CD14-positive monocyte (primary cell): ENCODE measurements at regions not wholly inside any gene's neighbourhood (a gene's known extent, or its start where the extent isn't known, plus 50 kb on each side); places are given as distances from the start of the nearest gene placed in this dataset.

ENCODE experiments used
- DNase-seq, 3 donors: peaks; one replicate each; pipeline ENCODE4 v3.0.0-alpha.2; 2011 to 2022
- H2AFZ ChIP-seq: 2 replicates; pipeline ENCODE4 v1.6.0; 2012; ENCODE audit warnings: mild to moderate bottlenecking, low read depth, low read length, inconsistent platforms; ENCODE audit not compliant: insufficient read depth, poor library complexity, severe bottlenecking
- H3K27ac ChIP-seq, 2 donors: 1 replicate in 1 of 2; 2 replicates in 1 of 2; pipeline ENCODE4 v1.5.1; 2012 to 2013; ENCODE audit warnings: low read length in 2 of 2, control low read depth in 1 of 2, inconsistent platforms in 1 of 2, low read depth in 1 of 2, mild to moderate bottlenecking in 1 of 2
- H3K27me3 ChIP-seq, 2 donors: one replicate each; pipeline versions ENCODE4 v1.6.0 to v1.6.1; 2011 to 2013; ENCODE audit warnings: low read length in 2 of 2; ENCODE audit not compliant: control insufficient read depth in 2 of 2, insufficient read depth in 2 of 2
- H3K36me3 ChIP-seq, 2 donors: replicated peaks in 1 of 2; 1 replicate in 1 of 2; 2 replicates in 1 of 2; pipeline versions ENCODE4 v1.5.1 to v1.6.1; 2012 to 2013; ENCODE audit warnings: low read length in 2 of 2, control low read depth in 1 of 2, inconsistent platforms in 1 of 2, mild to moderate bottlenecking in 1 of 2; ENCODE audit not compliant: insufficient read depth in 2 of 2, control insufficient read depth in 1 of 2
- H3K4me1 ChIP-seq, 2 donors: 1 replicate in 1 of 2; 2 replicates in 1 of 2; pipeline versions ENCODE4 v1.5.1 to v1.6.1; 2012 to 2013; ENCODE audit warnings: low read length in 2 of 2, control low read depth in 1 of 2, inconsistent platforms in 1 of 2, mild to moderate bottlenecking in 1 of 2, moderate library complexity in 1 of 2; ENCODE audit not compliant: insufficient read depth in 2 of 2, control insufficient read depth in 1 of 2
- H3K4me2 ChIP-seq: replicated peaks from 2 replicates; pipeline ENCODE3; 2012; ENCODE audit warnings: low read length, moderate library complexity, mild to moderate bottlenecking; ENCODE audit not compliant: poor library complexity, severe bottlenecking; ENCODE audit errors: extremely low read depth
- H3K4me3 ChIP-seq, 3 experiments: fragments of 200-600 bp in 1 of 3; sonication (generic) in 1 of 3; replicated peaks in 1 of 3; 1 replicate in 2 of 3; 2 replicates in 1 of 3; pipeline ENCODE4 v1.5.1; 2011 to 2013; ENCODE audit warnings: low read length in 3 of 3, mild to moderate bottlenecking in 3 of 3, control low read depth in 2 of 3, low read depth in 2 of 3, inconsistent platforms in 1 of 3, moderate library complexity in 1 of 3
- H3K79me2 ChIP-seq: 2 replicates; pipeline ENCODE4 v1.6.0; 2012; ENCODE audit warnings: mild to moderate bottlenecking, control low read depth, inconsistent platforms, low read length, moderate library complexity; ENCODE audit not compliant: insufficient read depth
- H3K9ac ChIP-seq: 2 replicates; pipeline ENCODE4 v1.6.0; 2017; ENCODE audit warnings: low read length, mild to moderate bottlenecking; ENCODE audit not compliant: insufficient read depth, poor library complexity, severe bottlenecking
- H3K9me3 ChIP-seq, 2 donors: replicated peaks in 1 of 2; 1 replicate in 1 of 2; 2 replicates in 1 of 2; pipeline versions ENCODE4 v1.5.1 to v1.6.1; 2012 to 2013; ENCODE audit warnings: low read length in 2 of 2, control low read depth in 1 of 2; ENCODE audit not compliant: control insufficient read depth in 1 of 2, insufficient read depth in 1 of 2
- H4K20me1 ChIP-seq: 2 replicates; pipeline ENCODE4 v1.6.0; 2012; ENCODE audit warnings: mild to moderate bottlenecking, low read length, control low read depth, moderate library complexity; ENCODE audit not compliant: insufficient read depth
- H3K27ac Mint-ChIP-seq, 7 donors: one replicate each; pipeline ENCODE4 v1.8.0; 2020; ENCODE audit warnings: mild to moderate bottlenecking in 7 of 7, mixed read lengths in 7 of 7, moderate library complexity in 6 of 7, inconsistent platforms in 2 of 7
- H3K27me3 Mint-ChIP-seq, 3 donors: one replicate each; pipeline ENCODE4 v1.8.0; 2021 to 2022; ENCODE audit warnings: low read depth in 3 of 3, mild to moderate bottlenecking in 3 of 3, mixed read lengths in 3 of 3, moderate library complexity in 3 of 3, inconsistent platforms in 1 of 3
- H3K36me3 Mint-ChIP-seq, 2 donors: one replicate each; pipeline ENCODE4 v1.8.0; 2020; ENCODE audit warnings: mixed read lengths in 2 of 2, inconsistent platforms in 1 of 2, mild to moderate bottlenecking in 1 of 2
- H3K4me1 Mint-ChIP-seq: one replicate; pipeline ENCODE4 v1.8.0; 2020; ENCODE audit warnings: mild to moderate bottlenecking, mixed read lengths
- H3K4me3 Mint-ChIP-seq, 2 donors: one replicate each; pipeline ENCODE4 v1.8.0; 2020; ENCODE audit warnings: mild to moderate bottlenecking in 2 of 2, mixed read lengths in 2 of 2, moderate library complexity in 1 of 2
- H3K9me3 Mint-ChIP-seq, 7 donors: one replicate each; pipeline ENCODE4 v1.8.0; 2020 to 2022; ENCODE audit warnings: mixed read lengths in 7 of 7, mild to moderate bottlenecking in 6 of 7, moderate library complexity in 6 of 7, inconsistent platforms in 2 of 7
- WGBS: methylation state at CpG from one replicate; pipeline ENCODE4 v1.1.5; 2013; ENCODE audit warnings: missing lambda C conversion rate; ENCODE audit not compliant: insufficient coverage; 5-methylcytosine and 5-hydroxymethylcytosine counted together
- intact Hi-C, 2 donors: fragments of 100-400 bp; cut with micrococcal nuclease; formaldehyde crosslinking; loops; one replicate each; pipeline versions ENCODE4 v1.15.0 to v1.15.1; 2023
- TF ChIP-seq, protein P1 (sequence below): fragments of 200-600 bp; IDR thresholded peaks from one replicate; pipeline ENCODE4 v1.8.0; 2022; ENCODE audit warnings: antibody characterized with exemption, mild to moderate bottlenecking

DNA sequence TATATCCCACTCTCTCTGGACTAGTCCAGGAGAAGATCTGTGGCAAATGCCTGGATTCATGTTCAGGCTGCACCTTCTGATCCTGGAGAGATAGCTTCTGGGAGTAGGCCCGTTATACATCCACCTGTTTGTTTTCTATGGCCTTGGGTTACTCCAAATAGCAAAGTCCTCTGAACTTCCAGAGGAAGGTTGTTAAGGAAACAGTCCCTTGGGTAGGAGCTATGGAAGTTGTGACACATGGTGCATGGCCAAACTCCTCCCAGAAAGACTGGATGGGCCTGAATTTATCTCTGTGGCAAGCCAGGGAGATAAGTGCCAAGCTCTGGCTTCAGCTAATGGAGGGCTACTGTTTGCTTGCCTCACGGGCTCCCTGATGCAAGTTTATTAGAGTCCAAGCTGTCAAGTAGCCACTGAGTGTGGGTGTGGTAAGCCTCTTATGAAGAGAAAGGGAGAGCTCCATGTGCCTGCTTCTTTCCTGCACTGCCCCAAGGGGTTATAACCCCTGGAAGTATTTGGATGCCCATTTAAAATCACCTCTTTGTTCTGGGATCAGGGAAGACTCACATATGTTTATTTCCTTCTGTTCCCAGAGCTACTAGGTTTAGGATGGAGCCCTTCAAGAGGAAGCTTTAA, 328.7 kb upstream of the ATP11B start:
- no peaks in the 10 kb centered on the region for H3K27me3 ChIP-seq
- Mint-ChIP-seq H3K36me3 (no peaks in the 10 kb centered on the region), H3K4me1 (no peaks in the 10 kb centered on the region), H3K4me3 (peak overlapping the region in 1 of 2 donors; percentile 32), H3K27me3 (no peaks in the 10 kb centered on the region), H3K9me3 (peaks cover 0 to 6% (median 3%) of the 10 kb centered on the region in 7 donors), H3K27ac (no peak overlapping the region)
- TF ChIP-seq, protein P1, sequence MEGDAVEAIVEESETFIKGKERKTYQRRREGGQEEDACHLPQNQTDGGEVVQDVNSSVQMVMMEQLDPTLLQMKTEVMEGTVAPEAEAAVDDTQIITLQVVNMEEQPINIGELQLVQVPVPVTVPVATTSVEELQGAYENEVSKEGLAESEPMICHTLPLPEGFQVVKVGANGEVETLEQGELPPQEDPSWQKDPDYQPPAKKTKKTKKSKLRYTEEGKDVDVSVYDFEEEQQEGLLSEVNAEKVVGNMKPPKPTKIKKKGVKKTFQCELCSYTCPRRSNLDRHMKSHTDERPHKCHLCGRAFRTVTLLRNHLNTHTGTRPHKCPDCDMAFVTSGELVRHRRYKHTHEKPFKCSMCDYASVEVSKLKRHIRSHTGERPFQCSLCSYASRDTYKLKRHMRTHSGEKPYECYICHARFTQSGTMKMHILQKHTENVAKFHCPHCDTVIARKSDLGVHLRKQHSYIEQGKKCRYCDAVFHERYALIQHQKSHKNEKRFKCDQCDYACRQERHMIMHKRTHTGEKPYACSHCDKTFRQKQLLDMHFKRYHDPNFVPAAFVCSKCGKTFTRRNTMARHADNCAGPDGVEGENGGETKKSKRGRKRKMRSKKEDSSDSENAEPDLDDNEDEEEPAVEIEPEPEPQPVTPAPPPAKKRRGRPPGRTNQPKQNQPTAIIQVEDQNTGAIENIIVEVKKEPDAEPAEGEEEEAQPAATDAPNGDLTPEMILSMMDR = no peak
- H3K4me2 ChIP-seq = no peak overlapping the region
- H3K4me1 ChIP-seq = no peaks in the 10 kb centered on the region
- H3K9me3 ChIP-seq = peaks cover 5 to 8% of the 10 kb centered on the region in 2 donors
- no peak overlapping the region for H3K4me3 ChIP-seq
- DNase-seq = no peak
- no peaks in the 10 kb centered on the region for H3K79me2 ChIP-seq
- H2AFZ ChIP-seq = no peak overlapping the region
- H4K20me1 ChIP-seq = no peaks in the 10 kb centered on the region
- H3K9ac ChIP-seq = no peak overlapping the region
- no peaks in the 10 kb centered on the region for H3K36me3 ChIP-seq
- intact Hi-C loops = no loop called here
- WGBS = 90% methylated on average over 1 of the region's 2 CpGs
- H3K27ac ChIP-seq = no peak overlapping the region

DNA sequence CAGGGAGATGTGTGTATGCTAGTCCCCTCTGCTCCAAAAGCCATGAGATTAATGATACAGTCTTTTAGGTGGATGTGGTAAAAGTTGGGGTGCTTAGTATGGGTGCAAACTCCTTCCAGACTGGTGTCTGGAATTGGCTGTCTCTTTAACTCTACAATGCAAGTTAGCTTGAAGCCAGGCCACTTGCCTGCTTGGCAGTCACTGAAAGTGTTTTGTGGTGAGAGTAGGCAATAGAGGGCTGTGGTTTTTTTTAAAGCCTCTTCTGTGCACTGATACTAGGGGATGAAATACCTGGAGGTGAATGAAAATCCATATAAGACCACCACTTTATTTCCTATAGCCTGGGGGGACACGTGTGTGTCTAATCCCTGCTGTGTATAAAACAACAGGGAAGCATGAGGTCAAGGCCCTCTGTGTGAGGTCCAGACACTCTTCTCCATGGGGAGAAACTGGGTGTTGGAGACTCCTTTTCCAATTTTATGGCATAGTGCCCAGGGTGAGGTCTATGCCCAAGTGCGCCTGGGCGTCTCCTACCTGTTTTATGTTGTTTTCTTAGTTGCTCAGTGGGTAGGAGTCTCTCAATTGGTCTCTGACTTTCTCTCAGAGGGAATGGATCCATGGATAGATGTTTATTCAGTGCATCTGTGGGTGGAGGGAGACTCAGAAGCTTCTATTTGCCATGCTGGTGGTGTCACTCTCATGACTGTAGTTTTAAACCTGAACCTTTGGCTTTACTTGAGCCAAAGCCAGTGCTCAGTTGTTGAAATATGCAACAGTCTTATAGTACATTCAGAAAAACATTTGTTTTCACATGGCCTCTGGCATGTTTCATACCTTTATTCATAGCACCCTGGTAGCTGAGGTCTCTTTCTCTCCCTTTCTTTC, 327.8 kb upstream of the ATP11B start:
- DNase-seq = no peak
- H3K27me3 ChIP-seq = no peaks in the 10 kb centered on the region
- Mint-ChIP-seq H3K9me3 (peaks cover 0 to 5% (median 3%) of the 10 kb centered on the region in 7 donors), H3K4me1 (no peaks in the 10 kb centered on the region), H3K27ac (no peak overlapping the region), H3K27me3 (no peaks in the 10 kb centered on the region), H3K4me3 (no peak overlapping the region), H3K36me3 (no peaks in the 10 kb centered on the region)
- no peak overlapping the region for H3K27ac ChIP-seq
- no peaks in the 10 kb centered on the region for H3K36me3 ChIP-seq
- TF ChIP-seq, protein P1 = no peak
- no peak overlapping the region for H3K9ac ChIP-seq
- no peaks in the 10 kb centered on the region for H3K79me2 ChIP-seq
- peaks cover 5 to 8% of the 10 kb centered on the region in 2 donors for H3K9me3 ChIP-seq
- no CpG with 5 or more reads among the region's 3 CpGs for WGBS
- no peak overlapping the region for H3K4me3 ChIP-seq
- H3K4me1 ChIP-seq = no peaks in the 10 kb centered on the region
- no peak overlapping the region for H3K4me2 ChIP-seq
- no peak overlapping the region for H2AFZ ChIP-seq
- intact Hi-C loops = no loop called here
- H4K20me1 ChIP-seq = no peaks in the 10 kb centered on the region
